ENCODE measurements at regions not wholly inside any gene's neighbourhood (a gene's known extent, or its start where the extent isn't known, plus 50 kb on each side); places are given as distances from the start of the nearest gene placed in this dataset.

DNA sequence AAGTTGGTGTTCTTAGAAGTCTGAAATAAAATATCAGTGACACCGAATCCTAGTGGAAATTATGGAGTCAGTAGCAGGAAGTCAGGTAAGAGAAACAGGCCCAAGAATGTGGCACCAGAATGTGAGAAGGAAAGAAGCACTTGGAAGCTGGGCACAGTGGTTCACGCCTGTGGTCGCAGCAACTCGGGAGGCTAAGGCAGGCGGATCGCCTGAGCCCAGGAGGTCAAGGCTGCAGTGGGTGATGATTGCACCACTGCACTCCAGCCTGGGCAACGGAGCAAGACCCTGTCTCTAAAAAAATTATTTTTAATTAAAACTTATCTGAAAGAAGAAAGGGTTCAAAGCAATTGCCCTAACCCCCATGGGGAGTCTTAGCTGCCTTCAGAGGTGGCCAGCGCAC lies 268.3 kb upstream of the SALL3 start:
- TF ChIP-seq YY1 (IDR thresholded peaks at IDR 0.05; ENCODE audit: insufficient read depth, insufficient read length) = no peak
- no peak for TF ChIP-seq ZNF274 (IDR thresholded peaks at IDR 0.05; ENCODE audit: low read depth, low read length)
